Astrocyte (in vitro differentiated cells and primary cell): ENCODE measurements at regions not wholly inside any gene's neighbourhood (a gene's known extent, or its start where the extent isn't known, plus 50 kb on each side); places are given as distances from the start of the nearest gene placed in this dataset.

ENCODE experiments used
- EZH2 ChIP-seq: IDR thresholded peaks from 2 replicates; pipeline ENCODE4 v1.6.1; 2012; ENCODE audit warnings: mild to moderate bottlenecking, low read length, inconsistent platforms; ENCODE audit not compliant: insufficient read depth
- TF ChIP-seq, protein P1 (sequence below): IDR thresholded peaks from 2 replicates; pipeline ENCODE4 v1.5.1; 2011; ENCODE audit warnings: low read depth, mild to moderate bottlenecking, inconsistent platforms, low read length, moderate library complexity; ENCODE audit not compliant: insufficient read depth

DNA sequence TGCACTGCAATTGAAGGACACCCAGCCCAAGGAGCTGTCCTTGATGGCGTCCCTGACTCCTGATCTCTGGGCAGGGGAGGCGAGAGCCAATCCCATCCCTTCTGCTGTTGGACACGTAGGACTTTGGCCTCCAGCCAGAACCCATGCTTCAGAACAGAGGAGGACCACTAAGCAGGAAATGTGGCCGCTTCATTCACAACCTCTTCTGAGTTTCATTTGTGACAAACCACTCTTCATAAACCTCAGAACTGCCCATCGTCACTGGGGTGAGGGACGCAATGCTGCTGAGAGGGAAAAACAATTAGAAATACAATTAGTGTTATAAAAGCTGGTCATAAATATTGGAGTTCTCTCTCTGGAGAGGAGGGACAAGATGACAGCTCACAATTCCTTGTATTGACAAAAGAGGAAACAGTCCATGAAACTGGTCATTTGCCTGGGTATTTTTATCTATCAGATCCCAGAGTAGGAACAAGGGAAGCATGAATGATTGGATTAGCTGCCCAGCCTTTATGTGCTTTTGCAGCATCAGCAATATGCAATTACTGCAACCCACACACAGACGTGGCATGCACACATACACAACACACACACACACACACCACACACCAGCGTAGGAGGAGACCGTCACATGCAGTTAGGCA lies 216.5 kb upstream of the CADM1 start:
- TF ChIP-seq, protein P1, sequence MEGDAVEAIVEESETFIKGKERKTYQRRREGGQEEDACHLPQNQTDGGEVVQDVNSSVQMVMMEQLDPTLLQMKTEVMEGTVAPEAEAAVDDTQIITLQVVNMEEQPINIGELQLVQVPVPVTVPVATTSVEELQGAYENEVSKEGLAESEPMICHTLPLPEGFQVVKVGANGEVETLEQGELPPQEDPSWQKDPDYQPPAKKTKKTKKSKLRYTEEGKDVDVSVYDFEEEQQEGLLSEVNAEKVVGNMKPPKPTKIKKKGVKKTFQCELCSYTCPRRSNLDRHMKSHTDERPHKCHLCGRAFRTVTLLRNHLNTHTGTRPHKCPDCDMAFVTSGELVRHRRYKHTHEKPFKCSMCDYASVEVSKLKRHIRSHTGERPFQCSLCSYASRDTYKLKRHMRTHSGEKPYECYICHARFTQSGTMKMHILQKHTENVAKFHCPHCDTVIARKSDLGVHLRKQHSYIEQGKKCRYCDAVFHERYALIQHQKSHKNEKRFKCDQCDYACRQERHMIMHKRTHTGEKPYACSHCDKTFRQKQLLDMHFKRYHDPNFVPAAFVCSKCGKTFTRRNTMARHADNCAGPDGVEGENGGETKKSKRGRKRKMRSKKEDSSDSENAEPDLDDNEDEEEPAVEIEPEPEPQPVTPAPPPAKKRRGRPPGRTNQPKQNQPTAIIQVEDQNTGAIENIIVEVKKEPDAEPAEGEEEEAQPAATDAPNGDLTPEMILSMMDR, result no peak
- TF ChIP-seq EZH2, result no peak
